ENCODE measurements at regions not wholly inside any gene's neighbourhood (a gene's known extent, or its start where the extent isn't known, plus 50 kb on each side); places are given as distances from the start of the nearest gene placed in this dataset.

GRCh38 chr7:41294556-41295454, 408.1 kb downstream of the INHBA start:
- TF ChIP-seq POLR2AphosphoS5 (IDR thresholded peaks at IDR 0.05) (no peak), CTCF (IDR thresholded peaks at IDR 0.05) (no peak)
